ENCODE measurements at regions not wholly inside any gene's neighbourhood (a gene's known extent, or its start where the extent isn't known, plus 50 kb on each side); places are given as distances from the start of the nearest gene placed in this dataset.

GRCh38 chr2:20144861-20145260 is 80.1 kb downstream of the SDC1 start:
- no peaks in the 10 kb centered on the region for H3K9me3 ChIP-seq (ENCODE audit: insufficient read depth, low read length)
- peaks cover 2% of the 10 kb centered on the region for H3K4me1 ChIP-seq (ENCODE audit: insufficient read depth, insufficient read length)
- no peaks in the 10 kb centered on the region for H3K36me3 ChIP-seq (ENCODE audit: insufficient read depth, insufficient read length, low read length)
- no peak overlapping the region for H3K9ac ChIP-seq (ENCODE audit: insufficient read length, low read depth)
- no peak for DNase-seq (ENCODE audit: low read depth, low spot score)
- no peak overlapping the region for H3K4me3 ChIP-seq (ENCODE audit: insufficient read length, low read depth)
- no peaks in the 10 kb centered on the region for H3K27me3 ChIP-seq (ENCODE audit: insufficient read depth, insufficient read length)
- TF ChIP-seq SUZ12 (IDR thresholded peaks at IDR 0.05; ENCODE audit: extremely low read depth, insufficient read depth, insufficient read length) (no peak), ZNF274 (IDR thresholded peaks at IDR 0.05; ENCODE audit: low read depth, low read length) (no peak), YY1 (IDR thresholded peaks at IDR 0.05; ENCODE audit: insufficient read depth, insufficient read length) (no peak)

- DNase-seq (ENCODE audit: low read depth, low spot score), result no peak
- Histone ChIP-seq H3K9ac (ENCODE audit: insufficient read length, low read depth) (no peak overlapping the region), H3K4me1 (ENCODE audit: insufficient read depth, insufficient read length) (peaks cover 2% of the 10 kb centered on the region), H3K36me3 (ENCODE audit: insufficient read depth, insufficient read length, low read length) (no peaks in the 10 kb centered on the region), H3K9me3 (ENCODE audit: insufficient read depth, low read length) (no peaks in the 10 kb centered on the region), H3K4me3 (ENCODE audit: insufficient read length, low read depth) (no peak overlapping the region), H3K27me3 (ENCODE audit: insufficient read depth, insufficient read length) (no peaks in the 10 kb centered on the region)
- TF ChIP-seq YY1 (IDR thresholded peaks at IDR 0.05; ENCODE audit: insufficient read depth, insufficient read length), result no peak
- TF ChIP-seq SUZ12 (IDR thresholded peaks at IDR 0.05; ENCODE audit: extremely low read depth, insufficient read depth, insufficient read length), result no peak
- no peak for TF ChIP-seq ZNF274 (IDR thresholded peaks at IDR 0.05; ENCODE audit: low read depth, low read length)
Measured at GRCh38 chr2:20144196-20144595, 80.7 kb downstream of the SDC1 start.

GRCh38 chr2:20143263-20143662 is 81.7 kb downstream of the SDC1 start:
- Histone ChIP-seq H3K36me3 (ENCODE audit: insufficient read depth, insufficient read length, low read length) (no peaks in the 10 kb centered on the region), H3K4me3 (ENCODE audit: insufficient read length, low read depth) (no peak overlapping the region), H3K9me3 (ENCODE audit: insufficient read depth, low read length) (no peaks in the 10 kb centered on the region), H3K9ac (ENCODE audit: insufficient read length, low read depth) (no peak overlapping the region), H3K27me3 (ENCODE audit: insufficient read depth, insufficient read length) (no peaks in the 10 kb centered on the region), H3K4me1 (ENCODE audit: insufficient read depth, insufficient read length) (peaks cover 6% of the 10 kb centered on the region)
- no peak for DNase-seq (ENCODE audit: low read depth, low spot score)
- TF ChIP-seq YY1 (IDR thresholded peaks at IDR 0.05; ENCODE audit: insufficient read depth, insufficient read length) (no peak), ZNF274 (IDR thresholded peaks at IDR 0.05; ENCODE audit: low read depth, low read length) (no peak), SUZ12 (IDR thresholded peaks at IDR 0.05; ENCODE audit: extremely low read depth, insufficient read depth, insufficient read length) (no peak)

- no peaks in the 10 kb centered on the region for H3K9me3 ChIP-seq (ENCODE audit: insufficient read depth, low read length)
- H3K27me3 ChIP-seq (ENCODE audit: insufficient read depth, insufficient read length), result no peaks in the 10 kb centered on the region
- H3K4me1 ChIP-seq (ENCODE audit: insufficient read depth, insufficient read length), result peaks cover 12% of the 10 kb centered on the region
- no peaks in the 10 kb centered on the region for H3K36me3 ChIP-seq (ENCODE audit: insufficient read depth, insufficient read length, low read length)
- no peak for DNase-seq (ENCODE audit: low read depth, low spot score)
- TF ChIP-seq YY1 (IDR thresholded peaks at IDR 0.05; ENCODE audit: insufficient read depth, insufficient read length), result no peak
- TF ChIP-seq SUZ12 (IDR thresholded peaks at IDR 0.05; ENCODE audit: extremely low read depth, insufficient read depth, insufficient read length), result no peak
- no peak for TF ChIP-seq ZNF274 (IDR thresholded peaks at IDR 0.05; ENCODE audit: low read depth, low read length)
- no peak overlapping the region for H3K4me3 ChIP-seq (ENCODE audit: insufficient read length, low read depth)
- no peak overlapping the region for H3K9ac ChIP-seq (ENCODE audit: insufficient read length, low read depth)
Measured at GRCh38 chr2:20141806-20142205, 83.1 kb downstream of the SDC1 start.

GRCh38 chr2:20141056-20141762 is 83.7 kb downstream of the SDC1 start:
- Histone ChIP-seq H3K9me3 (ENCODE audit: insufficient read depth, low read length) (no peaks in the 10 kb centered on the region), H3K36me3 (ENCODE audit: insufficient read depth, insufficient read length, low read length) (no peaks in the 10 kb centered on the region), H3K4me3 (ENCODE audit: insufficient read length, low read depth) (no peak overlapping the region), H3K9ac (ENCODE audit: insufficient read length, low read depth) (no peak overlapping the region), H3K27me3 (ENCODE audit: insufficient read depth, insufficient read length) (no peaks in the 10 kb centered on the region), H3K4me1 (ENCODE audit: insufficient read depth, insufficient read length) (peaks cover 16% of the 10 kb centered on the region)
- DNase-seq (ENCODE audit: low read depth, low spot score), result no peak
- TF ChIP-seq SUZ12 (IDR thresholded peaks at IDR 0.05; ENCODE audit: extremely low read depth, insufficient read depth, insufficient read length) (no peak), ZNF274 (IDR thresholded peaks at IDR 0.05; ENCODE audit: low read depth, low read length) (no peak), YY1 (IDR thresholded peaks at IDR 0.05; ENCODE audit: insufficient read depth, insufficient read length) (no peak)

- no peak overlapping the region for H3K4me3 ChIP-seq (ENCODE audit: insufficient read length, low read depth)
- TF ChIP-seq YY1 (IDR thresholded peaks at IDR 0.05; ENCODE audit: insufficient read depth, insufficient read length) (no peak), SUZ12 (IDR thresholded peaks at IDR 0.05; ENCODE audit: extremely low read depth, insufficient read depth, insufficient read length) (no peak), ZNF274 (IDR thresholded peaks at IDR 0.05; ENCODE audit: low read depth, low read length) (no peak)
- no peak for DNase-seq (ENCODE audit: low read depth, low spot score)
- no peaks in the 10 kb centered on the region for H3K27me3 ChIP-seq (ENCODE audit: insufficient read depth, insufficient read length)
- no peaks in the 10 kb centered on the region for H3K9me3 ChIP-seq (ENCODE audit: insufficient read depth, low read length)
- H3K9ac ChIP-seq (ENCODE audit: insufficient read length, low read depth), result no peak overlapping the region
- H3K4me1 ChIP-seq (ENCODE audit: insufficient read depth, insufficient read length), result peaks cover 19% of the 10 kb centered on the region
- H3K36me3 ChIP-seq (ENCODE audit: insufficient read depth, insufficient read length, low read length), result no peaks in the 10 kb centered on the region
Measured at GRCh38 chr2:20140321-20141055, 84.4 kb downstream of the SDC1 start.

GRCh38 chr2:20139407-20140172 is 85.3 kb downstream of the SDC1 start:
- TF ChIP-seq SUZ12 (IDR thresholded peaks at IDR 0.05; ENCODE audit: extremely low read depth, insufficient read depth, insufficient read length) (no peak), ZNF274 (IDR thresholded peaks at IDR 0.05; ENCODE audit: low read depth, low read length) (no peak)
- Histone ChIP-seq H3K9ac (ENCODE audit: insufficient read length, low read depth) (no peak overlapping the region), H3K9me3 (ENCODE audit: insufficient read depth, low read length) (no peaks in the 10 kb centered on the region), H3K4me3 (ENCODE audit: insufficient read length, low read depth) (no peak overlapping the region), H3K27me3 (ENCODE audit: insufficient read depth, insufficient read length) (no peaks in the 10 kb centered on the region), H3K36me3 (ENCODE audit: insufficient read depth, insufficient read length, low read length) (no peaks in the 10 kb centered on the region), H3K4me1 (ENCODE audit: insufficient read depth, insufficient read length) (peaks cover 20% of the 10 kb centered on the region)
- DNase-seq (ENCODE audit: low read depth, low spot score), result no peak
